ENCODE measurements at regions not wholly inside any gene's neighbourhood (a gene's known extent, or its start where the extent isn't known, plus 50 kb on each side); places are given as distances from the start of the nearest gene placed in this dataset.
"Not testable (repeated sequence)": the region's sequence is repeated elsewhere in the genome, so short reads cannot be mapped to it uniquely, and the experiment has no call there.

DNA sequence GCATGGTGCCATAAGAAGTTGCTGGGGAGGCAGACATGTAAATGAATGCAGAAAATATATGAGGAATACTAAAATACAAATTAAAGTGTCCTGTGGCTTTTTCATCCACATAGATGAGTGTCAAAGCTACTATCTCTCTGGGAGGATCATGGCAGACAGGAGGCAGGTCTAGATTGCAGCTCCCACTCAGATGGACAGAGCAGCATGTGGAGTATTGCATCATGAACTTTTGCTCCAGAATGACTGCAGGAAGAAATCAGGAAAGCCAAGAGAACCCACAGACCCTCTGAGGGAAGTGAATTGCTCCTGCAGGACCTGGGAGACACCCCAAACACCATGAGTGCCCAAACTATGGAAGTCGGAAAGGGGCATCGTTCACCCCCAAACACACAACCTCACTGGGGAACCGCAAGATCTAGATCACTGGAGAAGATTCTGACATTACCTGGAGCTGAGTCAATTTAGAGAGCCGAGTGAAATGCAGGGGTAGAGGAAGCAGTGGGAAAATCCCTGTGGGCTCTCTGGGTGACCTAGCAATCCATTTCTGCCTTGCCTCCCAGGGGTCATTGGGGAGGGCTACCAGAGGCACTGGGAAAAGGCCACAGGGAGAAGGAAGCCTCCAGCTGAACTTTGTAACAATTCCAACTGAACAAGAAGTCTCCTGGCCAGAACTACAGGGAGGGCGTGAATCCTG lies 61.0 kb upstream of the PRSS3 start:
- H3K4me3 Mint-ChIP-seq; H3K36me3 Mint-ChIP-seq (ENCODE audit: low read depth); DNase-seq; H3K9me3 Mint-ChIP-seq; H3K4me1 Mint-ChIP-seq; CTCF ChIA-PET; H3K27ac Mint-ChIP-seq; POLR2A ChIA-PET: not testable (repeated sequence)
- peaks cover 22% of the 10 kb centered on the region for H3K27me3 Mint-ChIP-seq

DNA sequence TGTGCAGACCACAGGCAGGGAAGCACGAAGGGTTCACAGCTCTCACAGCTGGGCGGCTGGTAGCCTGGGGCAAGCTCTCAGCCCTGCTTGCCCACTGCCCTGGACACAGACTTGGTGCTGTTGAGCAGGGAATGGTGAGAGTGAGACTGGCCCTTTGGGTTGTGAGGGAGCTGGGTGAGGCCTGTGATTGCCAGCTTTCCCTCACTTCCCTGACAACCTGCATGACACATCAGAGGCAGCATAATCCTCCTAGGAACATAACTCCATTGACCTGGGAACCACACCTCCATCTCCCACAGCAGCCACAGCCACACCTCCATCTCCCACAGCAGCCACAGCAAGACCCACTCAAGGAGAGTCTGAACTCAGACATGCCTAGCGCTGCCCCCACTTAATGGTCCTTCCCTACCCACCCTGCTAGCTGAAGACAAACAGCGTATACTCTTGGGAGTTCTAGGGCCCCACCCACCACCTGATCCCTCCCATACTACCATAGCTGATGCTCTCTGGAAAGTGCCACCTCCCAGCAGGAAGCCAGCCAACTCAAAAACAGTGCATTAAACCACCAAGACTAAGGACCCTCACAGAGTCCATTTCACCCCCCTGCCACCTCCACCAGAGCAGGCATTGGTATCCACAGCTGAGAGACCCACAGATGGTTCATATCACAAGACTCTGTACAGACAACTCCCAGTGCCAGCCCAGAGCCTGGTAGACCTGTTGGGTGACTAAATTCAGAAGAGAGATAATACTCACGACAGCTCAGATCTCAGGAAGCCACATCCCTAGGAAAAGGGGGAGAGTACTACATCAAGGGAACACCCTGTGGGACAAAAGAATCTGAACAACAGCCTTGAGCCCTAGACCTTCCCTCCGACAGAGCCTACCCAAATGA lies 60.2 kb upstream of the PRSS3 start:
- H3K9me3 Mint-ChIP-seq; POLR2A ChIA-PET; H3K36me3 Mint-ChIP-seq (ENCODE audit: low read depth); H3K4me3 Mint-ChIP-seq; H3K4me1 Mint-ChIP-seq; DNase-seq; CTCF ChIA-PET; H3K27ac Mint-ChIP-seq: not testable (repeated sequence)
- H3K27me3 Mint-ChIP-seq = peaks cover 25% of the 10 kb centered on the region

DNA sequence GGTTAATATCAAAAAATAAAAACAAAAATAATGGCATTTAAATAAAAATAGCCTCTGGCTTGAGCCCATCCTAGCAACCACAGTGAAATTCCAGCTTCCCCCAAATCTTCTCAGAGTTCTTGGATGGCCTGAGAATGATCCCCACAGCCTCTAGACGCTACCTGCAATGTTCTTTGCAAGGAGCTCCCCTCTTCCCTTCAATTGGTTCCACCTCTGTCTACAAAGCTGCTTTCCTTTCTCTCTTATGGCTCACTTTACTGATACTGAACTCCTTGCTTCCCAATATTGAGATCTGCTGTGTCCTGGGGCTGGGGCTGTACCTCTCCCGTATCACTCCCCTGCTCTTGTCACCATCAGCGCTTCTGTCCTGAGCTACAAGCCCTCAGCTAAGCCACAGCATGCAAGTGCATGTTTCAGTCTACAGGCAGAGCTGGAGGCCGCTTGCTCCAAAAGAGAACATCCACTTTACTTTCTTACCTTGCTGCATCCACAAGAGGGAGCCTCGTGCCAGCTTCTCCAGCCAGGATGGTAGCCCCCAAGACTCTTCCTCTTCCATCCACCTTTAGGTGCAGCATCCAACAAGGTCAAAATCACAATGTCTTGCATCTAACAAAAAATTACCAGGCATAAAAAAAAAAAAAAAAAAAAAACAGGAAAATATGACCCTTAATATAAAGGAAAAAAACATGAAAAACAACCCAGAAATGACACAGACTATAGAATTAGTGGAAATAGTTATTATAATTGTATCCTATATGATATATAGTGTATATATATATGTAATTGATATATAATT lies 57.4 kb upstream of the PRSS3 start:
- POLR2A ChIA-PET = no interaction called here
- H3K9me3 Mint-ChIP-seq = no peaks in the 10 kb centered on the region
- no peaks in the 10 kb centered on the region for H3K36me3 Mint-ChIP-seq (ENCODE audit: low read depth)
- CTCF ChIA-PET = interaction anchor here (0.5 to 1.4 kb wide), 5 partner anchors 9 to 75 kb away, joined by 3 to 7 read pairs (median 4); no protein-coding TSS in a partner anchor
- no peak overlapping the region for H3K4me3 Mint-ChIP-seq
- no peaks in the 10 kb centered on the region for H3K4me1 Mint-ChIP-seq
- H3K27me3 Mint-ChIP-seq = peaks cover 22% of the 10 kb centered on the region
- DNase-seq = peak; percentile 33
- H3K27ac Mint-ChIP-seq = no peak overlapping the region

DNA sequence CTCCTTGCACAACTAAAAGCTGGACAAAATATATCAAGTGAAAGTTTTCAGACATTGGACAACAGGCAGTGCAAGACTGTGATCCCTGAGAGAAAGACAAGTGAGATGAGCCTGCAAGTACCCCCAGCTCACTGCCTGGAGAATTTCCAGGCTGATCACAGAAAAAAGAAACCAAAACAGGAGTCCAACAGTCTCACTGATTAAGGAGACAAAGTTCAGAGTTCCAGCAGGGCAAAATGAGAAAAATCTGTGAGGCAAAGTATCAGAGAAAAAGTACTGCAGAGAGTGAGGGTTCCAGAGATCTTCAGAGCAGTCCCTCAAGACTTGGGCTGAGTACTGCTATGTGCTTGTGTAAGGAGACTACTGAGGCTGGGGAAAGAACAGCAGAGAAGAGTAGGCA lies 56.0 kb upstream of the PRSS3 start:
- Mint-ChIP-seq H3K36me3 (ENCODE audit: low read depth) (no peaks in the 10 kb centered on the region), H3K4me1 (no peaks in the 10 kb centered on the region), H3K27ac (no peak overlapping the region), H3K27me3 (peaks cover 30% of the 10 kb centered on the region), H3K4me3 (no peak overlapping the region), H3K9me3 (no peaks in the 10 kb centered on the region)
- ChIA-PET CTCF (no interaction called here), POLR2A (no interaction called here)
- DNase-seq = no peak

DNA sequence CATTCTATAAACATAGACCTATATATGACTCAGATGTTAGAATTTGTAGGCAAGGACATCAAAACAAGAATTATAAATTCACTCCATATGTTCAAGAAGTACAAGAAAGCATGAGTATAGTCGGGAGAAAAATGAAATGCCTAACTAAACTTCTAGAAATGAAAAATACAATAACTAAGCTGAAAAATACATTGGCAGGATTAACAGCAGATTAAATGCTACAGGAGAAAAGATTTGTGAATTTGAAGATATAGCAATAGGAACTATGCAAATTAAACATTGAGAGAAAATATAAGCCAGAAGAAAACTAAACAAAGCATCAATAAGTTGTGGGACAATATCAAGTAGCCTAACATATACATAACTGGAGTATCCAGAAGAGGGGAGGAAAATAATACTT lies 55.3 kb upstream of the PRSS3 start:
- Mint-ChIP-seq H3K4me3 (no peak overlapping the region), H3K27me3 (peaks cover 30% of the 10 kb centered on the region), H3K27ac (no peak overlapping the region), H3K4me1 (no peaks in the 10 kb centered on the region), H3K36me3 (ENCODE audit: low read depth) (no peaks in the 10 kb centered on the region), H3K9me3 (no peaks in the 10 kb centered on the region)
- DNase-seq = no peak
- CTCF ChIA-PET = no interaction called here
- POLR2A ChIA-PET = no interaction called here

DNA sequence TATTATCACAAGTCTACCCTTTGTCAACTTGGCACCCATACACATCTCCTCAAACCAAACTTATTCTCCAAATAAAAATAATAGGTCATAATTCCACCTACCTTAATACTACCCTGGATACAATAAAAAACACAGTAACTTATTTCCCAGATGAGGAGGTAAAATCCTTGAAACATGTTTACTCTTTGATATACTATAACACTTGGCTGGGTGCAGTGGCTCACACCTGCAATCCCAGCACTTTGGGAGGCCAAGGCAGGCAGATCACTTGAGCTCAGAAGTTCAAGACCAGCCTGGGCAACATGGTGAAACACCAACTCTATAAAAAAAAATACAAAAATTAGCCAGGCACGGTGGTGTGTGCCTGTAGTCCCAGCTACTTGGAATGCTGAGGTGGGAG lies 54.4 kb upstream of the PRSS3 start:
- H3K4me1 Mint-ChIP-seq; H3K9me3 Mint-ChIP-seq; H3K36me3 Mint-ChIP-seq (ENCODE audit: low read depth); H3K4me3 Mint-ChIP-seq; DNase-seq; H3K27ac Mint-ChIP-seq; POLR2A ChIA-PET; CTCF ChIA-PET: not testable (repeated sequence)
- peaks cover 32% of the 10 kb centered on the region for H3K27me3 Mint-ChIP-seq

DNA sequence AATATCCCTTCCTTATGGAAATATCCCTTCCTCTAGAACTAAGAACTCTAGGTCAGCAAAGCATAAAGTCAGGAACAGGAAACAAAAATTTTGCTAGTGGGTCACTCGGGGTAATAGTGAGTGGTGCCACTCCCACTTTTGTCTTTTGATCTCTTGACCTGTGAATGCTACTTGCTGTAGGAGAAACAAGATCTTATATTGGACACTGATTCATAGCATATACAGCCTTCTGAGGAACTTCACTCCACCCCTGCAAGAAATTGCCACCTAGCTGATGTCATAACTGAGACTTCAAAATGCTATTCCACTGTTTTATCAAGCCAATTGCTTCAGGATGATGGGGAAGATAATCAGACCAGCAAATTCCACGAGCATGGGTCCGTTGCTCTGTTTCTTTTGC lies 53.3 kb upstream of the PRSS3 start:
- peaks cover 34% of the 10 kb centered on the region for H3K27me3 Mint-ChIP-seq
- no peak overlapping the region for H3K27ac Mint-ChIP-seq
- H3K4me1 Mint-ChIP-seq = no peaks in the 10 kb centered on the region
- no peaks in the 10 kb centered on the region for H3K36me3 Mint-ChIP-seq (ENCODE audit: low read depth)
- H3K9me3 Mint-ChIP-seq = no peaks in the 10 kb centered on the region
- DNase-seq = no peak
- POLR2A ChIA-PET = no interaction called here
- CTCF ChIA-PET = no interaction called here
- no peak overlapping the region for H3K4me3 Mint-ChIP-seq

DNA sequence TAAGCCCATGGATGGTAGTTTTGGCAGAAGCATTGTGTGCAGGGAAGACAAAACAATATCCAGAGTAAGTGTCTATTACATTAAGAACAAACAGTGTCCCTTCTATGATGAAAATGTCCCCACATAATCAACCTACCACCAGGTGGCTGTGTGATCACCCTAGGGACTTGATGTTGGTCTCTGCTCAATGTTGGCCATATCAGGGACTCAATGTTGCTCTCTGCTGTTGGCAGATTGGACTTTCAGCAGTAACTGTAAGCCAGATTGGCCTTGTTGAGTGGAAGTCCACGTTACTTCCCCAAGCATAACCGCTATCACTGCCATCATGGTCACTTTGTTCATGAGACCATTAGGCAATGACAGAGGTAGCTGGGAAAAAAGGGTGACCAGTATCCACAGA lies 52.8 kb upstream of the PRSS3 start:
- Mint-ChIP-seq H3K36me3 (ENCODE audit: low read depth) (no peaks in the 10 kb centered on the region), H3K4me1 (no peaks in the 10 kb centered on the region), H3K27me3 (peaks cover 34% of the 10 kb centered on the region), H3K4me3 (no peak overlapping the region), H3K9me3 (no peaks in the 10 kb centered on the region), H3K27ac (no peak overlapping the region)
- CTCF ChIA-PET = no interaction called here
- POLR2A ChIA-PET = no interaction called here
- DNase-seq = no peak

Measured in activated CD4-positive, alpha-beta T cell treated with anti-CD3 and anti-CD28 coated beads, Interleukin-2, amount 10 ng/mL, durations not matched to agents 7 days and 5 days (primary cell).